Cardiac fibroblast (primary cell): ENCODE measurements at regions not wholly inside any gene's neighbourhood (a gene's known extent, or its start where the extent isn't known, plus 50 kb on each side); places are given as distances from the start of the nearest gene placed in this dataset.

ENCODE experiments used
- DNase-seq, 2 donors: peaks; one replicate each; pipeline versions ENCODE4 v3.0.0 to v3.0.0-alpha.2; 2010; ENCODE audit warnings: low read depth in 2 of 2
- H3K4me3 ChIP-seq, 2 donors: replicated peaks in 1 of 2; 1 replicate in 1 of 2; 2 replicates in 1 of 2; pipeline ENCODE4 v1.5.1; 2011; ENCODE audit warnings: low read depth in 2 of 2, low read length in 2 of 2, mild to moderate bottlenecking in 2 of 2, moderate library complexity in 1 of 2
- CTCF ChIP-seq: IDR thresholded peaks from one replicate; pipeline ENCODE4 v1.5.1; 2011; ENCODE audit warnings: low read depth, mild to moderate bottlenecking, low read length, inconsistent platforms

- no peak for TF ChIP-seq CTCF
- peak in 1 of 2 donors; percentile 22 for DNase-seq
- no peak overlapping the region for H3K4me3 ChIP-seq
These were observed 494.3 kb upstream of the ATXN7L3B start for GRCh38 chr12:74043343-74043742.

GRCh38 chr12:74049348-74049747 lies 488.3 kb upstream of the ATXN7L3B start:
- H3K4me3 ChIP-seq: no peak overlapping the region
- no peak for TF ChIP-seq CTCF
- DNase-seq: no peak

- no peak for TF ChIP-seq CTCF
These were observed 485.8 kb upstream of the ATXN7L3B start for GRCh38 chr12:74051848-74052247.

GRCh38 chr12:74066476-74066875 lies 471.2 kb upstream of the ATXN7L3B start:
- TF ChIP-seq CTCF: no peak
- no peak overlapping the region for H3K4me3 ChIP-seq
- DNase-seq: no peak

More at GRCh38 chr12:74051848-74052247, 485.8 kb upstream of the ATXN7L3B start:
- no peak for DNase-seq
- H3K4me3 ChIP-seq: no peak overlapping the region

GRCh38 chr12:74071182-74071581 lies 466.5 kb upstream of the ATXN7L3B start:
- DNase-seq: no peak
- H3K4me3 ChIP-seq: no peak overlapping the region
- TF ChIP-seq CTCF: no peak

GRCh38 chr12:74076918-74077317 lies 460.7 kb upstream of the ATXN7L3B start:
- H3K4me3 ChIP-seq: no peak overlapping the region
- no peak for DNase-seq
- TF ChIP-seq CTCF: no peak

GRCh38 chr12:74105434-74105833 lies 432.2 kb upstream of the ATXN7L3B start:
- TF ChIP-seq CTCF: no peak
- H3K4me3 ChIP-seq: no peak overlapping the region
- peak in 1 of 2 donors; percentile 1 for DNase-seq
